HG02970 (cell line): ENCODE measurements at regions not wholly inside any gene's neighbourhood (a gene's known extent, or its start where the extent isn't known, plus 50 kb on each side); places are given as distances from the start of the nearest gene placed in this dataset.
"Not testable (repeated sequence)": the region's sequence is repeated elsewhere in the genome, so short reads cannot be mapped to it uniquely, and the experiment has no call there.

Experiments used
- ATAC-seq: cut with Tn5 transposase; IDR thresholded peaks from one replicate; pipeline ENCODE4 v1.9.1; 2021; ENCODE audit warnings: mild to moderate bottlenecking, moderate library complexity, moderate number of reproducible peaks; ENCODE audit not compliant: unreplicated experiment, low FRiP score

- ATAC-seq, result no peak
These were observed 233.3 kb downstream of the TINAG start for GRCh38 chr6:54541541-54541940.

- no peak for ATAC-seq
These were observed 250.9 kb downstream of the TINAG start for GRCh38 chr6:54559136-54559535.

DNA sequence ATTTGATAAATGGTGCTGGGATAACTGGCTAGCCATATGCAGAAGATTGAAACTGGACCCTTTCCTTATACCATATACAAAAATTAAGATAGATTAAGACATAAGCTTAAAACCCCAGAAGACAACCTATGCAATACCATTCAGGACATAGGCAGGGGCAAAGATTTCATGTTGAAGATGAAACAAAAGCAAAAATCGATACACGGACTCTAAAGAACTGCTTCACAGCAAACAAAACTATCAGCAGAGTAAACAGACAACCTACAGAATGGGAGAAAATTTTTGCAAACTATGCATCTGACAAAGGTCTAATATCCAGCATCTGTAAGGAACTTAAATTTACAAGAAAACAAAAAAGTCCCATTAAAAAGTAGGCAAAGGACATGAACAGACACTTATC, 255.9 kb downstream of the TINAG start:
- not testable (repeated sequence) for ATAC-seq

DNA sequence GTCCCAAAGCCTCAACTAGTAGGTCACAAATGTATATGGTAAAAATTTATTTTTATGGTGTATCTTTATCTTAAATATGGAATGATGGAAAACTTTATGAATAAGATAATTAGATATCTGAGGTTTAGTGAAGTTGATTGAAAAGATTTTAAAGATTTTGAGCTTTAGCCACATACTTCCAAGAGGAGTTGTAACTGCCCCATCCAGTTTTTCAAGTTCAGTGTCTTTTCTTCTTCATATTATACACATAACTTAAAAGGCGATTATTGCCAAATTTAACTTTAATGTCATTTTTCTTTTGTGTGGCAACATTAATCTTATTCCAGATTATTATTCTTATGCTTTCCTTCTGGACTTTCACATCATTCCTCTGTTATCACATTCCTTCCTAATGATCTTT, 266.4 kb downstream of the TINAG start:
- ATAC-seq, result no peak

GRCh38 chr6:54578261-54578660, 268.3 kb upstream of the FAM83B start:
- no peak for ATAC-seq

GRCh38 chr6:54579011-54579410, 267.6 kb upstream of the FAM83B start:
- ATAC-seq, result no peak

GRCh38 chr6:54586251-54586650, 260.3 kb upstream of the FAM83B start:
- ATAC-seq, result no peak

DNA sequence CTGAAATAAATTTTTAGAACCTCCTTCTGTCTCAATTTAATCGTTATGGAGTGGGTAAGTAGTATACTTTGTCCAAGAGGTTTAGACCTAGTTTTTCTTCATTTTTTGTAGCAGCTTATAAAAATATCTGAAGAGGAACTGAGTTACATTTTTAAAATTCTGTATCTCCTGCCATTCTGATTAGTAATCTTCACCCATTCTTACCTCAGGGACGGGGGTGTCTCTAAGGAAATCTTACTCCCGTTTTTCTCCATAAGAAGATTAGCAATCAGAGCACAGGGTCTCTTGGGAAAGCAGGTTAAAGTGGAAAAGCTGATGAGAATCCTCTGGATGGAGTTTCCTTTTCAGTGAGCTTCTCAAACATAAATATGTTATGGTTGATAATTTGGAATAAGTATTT, 259.3 kb upstream of the FAM83B start:
- ATAC-seq, result no peak

- ATAC-seq, result no peak
These were observed 258.4 kb upstream of the FAM83B start for GRCh38 chr6:54588176-54588575.

DNA sequence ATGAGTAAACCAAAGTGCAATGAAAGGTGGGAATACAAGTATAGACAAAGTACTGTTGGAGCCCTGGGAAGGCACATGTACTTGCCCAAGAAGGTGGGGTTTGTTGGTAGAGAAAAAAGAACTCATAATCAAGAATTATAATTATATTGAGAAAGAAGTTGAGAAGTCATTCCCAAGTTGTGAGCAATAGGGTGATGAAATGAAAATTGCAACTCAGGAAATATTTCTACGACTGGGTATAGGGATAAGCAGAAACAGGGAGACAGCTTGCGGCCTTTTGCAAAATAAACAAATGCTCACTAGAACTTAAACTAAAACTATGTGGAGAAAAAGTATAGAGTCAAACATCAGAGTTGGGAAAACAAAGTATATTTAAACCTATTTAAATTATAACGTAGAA, 250.7 kb upstream of the FAM83B start:
- no peak for ATAC-seq

DNA sequence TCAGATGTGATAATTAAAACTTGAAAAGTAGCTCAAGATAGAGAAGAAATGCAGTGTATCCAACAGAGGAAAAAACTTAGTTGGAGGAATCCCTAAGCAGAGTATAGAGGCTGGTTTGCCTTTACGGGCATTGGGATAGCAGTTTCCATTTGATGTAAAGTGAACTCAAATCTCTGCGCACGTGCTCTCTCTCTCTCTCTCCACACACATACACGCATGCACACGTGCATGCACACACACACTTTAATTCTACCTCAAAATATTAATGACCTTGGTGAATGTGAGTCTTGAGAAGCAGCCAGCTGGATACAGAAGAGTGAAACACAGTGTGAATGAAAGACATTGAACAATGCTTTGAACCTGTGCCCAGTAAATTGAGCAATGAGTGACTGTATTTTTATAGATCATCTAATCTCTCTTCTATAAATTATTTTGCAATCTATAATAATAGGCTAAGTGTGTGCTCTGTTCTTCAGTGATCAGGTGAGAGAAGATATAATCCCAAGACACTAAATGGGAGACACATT, 247.7 kb upstream of the FAM83B start:
- ATAC-seq, result no peak

- no peak for ATAC-seq
These were observed 244.8 kb upstream of the FAM83B start for GRCh38 chr6:54601600-54602300.

- ATAC-seq, result no peak
These were observed 244.0 kb upstream of the FAM83B start for GRCh38 chr6:54602591-54602990.

- ATAC-seq, result no peak
These were observed 236.6 kb upstream of the FAM83B start for GRCh38 chr6:54609981-54610380.

- ATAC-seq, result no peak
These were observed 233.0 kb upstream of the FAM83B start for GRCh38 chr6:54613596-54613995.

DNA sequence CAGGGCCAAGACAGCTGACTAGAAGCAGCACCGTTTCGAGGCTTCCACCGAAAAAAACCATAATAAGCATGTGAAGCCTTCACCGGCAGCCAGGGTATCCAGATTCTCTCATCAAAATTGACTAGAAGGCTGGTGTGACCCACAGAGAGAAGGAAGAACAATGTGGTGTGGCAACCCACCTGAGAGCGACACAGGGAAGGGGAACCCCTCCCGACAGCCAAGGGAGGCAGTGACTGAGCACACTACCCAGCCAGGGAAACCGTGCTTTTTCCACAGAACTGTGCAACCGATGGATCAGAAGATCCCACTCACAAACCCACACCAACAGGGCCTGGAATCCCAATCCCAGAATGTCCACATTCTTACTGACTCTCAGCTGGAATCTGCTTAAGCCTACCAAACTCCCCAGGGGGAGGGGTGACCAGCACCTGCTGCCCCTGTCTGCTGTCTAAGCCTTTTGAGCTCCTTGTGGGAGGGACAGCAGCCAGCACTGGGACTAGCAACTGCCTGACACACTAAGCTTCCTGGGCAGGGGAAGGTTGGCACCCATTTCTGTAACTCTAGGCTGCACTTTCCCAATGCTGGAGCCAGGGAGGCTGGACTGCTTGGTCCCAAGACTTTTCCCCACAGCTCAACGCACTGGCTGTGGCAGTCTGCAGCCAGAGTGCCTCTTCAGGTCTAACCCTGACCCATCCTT, 231.9 kb upstream of the FAM83B start:
- no peak for ATAC-seq

- no peak for ATAC-seq
These were observed 228.8 kb upstream of the FAM83B start for GRCh38 chr6:54617730-54618129.

- no peak for ATAC-seq
These were observed 228.0 kb upstream of the FAM83B start for GRCh38 chr6:54618572-54618971.

- no peak for ATAC-seq
These were observed 227.5 kb upstream of the FAM83B start for GRCh38 chr6:54619102-54619501.

- ATAC-seq, result no peak
These were observed 225.3 kb upstream of the FAM83B start for GRCh38 chr6:54621285-54621684.

- no peak for ATAC-seq
These were observed 222.4 kb upstream of the FAM83B start for GRCh38 chr6:54624216-54624615.

GRCh38 chr6:54624779-54625178, 221.8 kb upstream of the FAM83B start:
- ATAC-seq, result no peak
